ENCODE measurements at regions not wholly inside any gene's neighbourhood (a gene's known extent, or its start where the extent isn't known, plus 50 kb on each side); places are given as distances from the start of the nearest gene placed in this dataset.

DNA sequence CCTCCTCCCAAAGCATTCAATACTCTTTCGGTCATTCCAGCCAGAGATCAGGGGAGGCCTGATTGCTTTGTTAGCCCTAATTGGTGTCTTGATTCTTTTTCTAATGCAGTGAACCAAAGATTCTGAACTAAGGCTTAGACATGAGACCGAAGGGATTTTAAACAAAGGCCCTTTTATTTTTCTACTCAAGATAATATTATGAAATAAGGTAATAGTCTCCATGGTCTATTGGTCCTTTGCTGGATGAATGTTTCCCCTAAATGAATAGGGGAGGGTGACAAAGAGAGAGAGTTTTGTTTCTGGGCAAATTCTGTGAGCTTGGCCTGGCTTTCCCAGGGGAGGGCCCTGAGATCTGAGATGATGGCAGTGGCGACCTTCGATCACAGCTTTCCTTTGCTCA, 449.1 kb downstream of the TYW1 start:
- Histone ChIP-seq H3K79me2 (ENCODE audit: insufficient read depth, low read length) (no peaks in the 10 kb centered on the region), H3K4me1 (ENCODE audit: insufficient read depth, low read length) (no peaks in the 10 kb centered on the region), H3K27ac (ENCODE audit: low read depth, low read length) (no peak overlapping the region), H3K9ac (ENCODE audit: low read length) (no peak overlapping the region), H3K9me3 (ENCODE audit: insufficient read depth, low read depth, low read length) (no peaks in the 10 kb centered on the region), H2AFZ (ENCODE audit: low read depth, low read length) (no peak overlapping the region), H3K36me3 (ENCODE audit: insufficient read depth, low read length) (no peaks in the 10 kb centered on the region), H4K20me1 (ENCODE audit: insufficient read depth, low read length) (no peaks in the 10 kb centered on the region), H3K4me3 (ENCODE audit: insufficient read depth, low read depth, low read length) (no peak overlapping the region), H3K27me3 (ENCODE audit: insufficient read depth, low read length) (no peaks in the 10 kb centered on the region), H3K4me2 (ENCODE audit: low read length) (no peak overlapping the region)
- H3K4me3 Mint-ChIP-seq (ENCODE audit: unreplicated experiment) = no peak overlapping the region
- no peaks in the 10 kb centered on the region for H3K36me3 Mint-ChIP-seq (ENCODE audit: low read depth, unreplicated experiment)
- DNase-seq (ENCODE audit: low read depth) (no peak), FAIRE-seq (no peak)
- H3K9me3 Mint-ChIP-seq (ENCODE audit: unreplicated experiment) = peaks cover 2% of the 10 kb centered on the region
- H3K27ac Mint-ChIP-seq (ENCODE audit: unreplicated experiment) = no peak overlapping the region
- TF ChIP-seq EZH2 (IDR thresholded peaks at IDR 0.05; ENCODE audit: insufficient read depth, low read length) = no peak
- no peak for TF ChIP-seq CTCF (IDR thresholded peaks at IDR 0.05; ENCODE audit: insufficient read depth, low read depth, low read length)
- no peaks in the 10 kb centered on the region for H3K4me1 Mint-ChIP-seq (ENCODE audit: low read depth, unreplicated experiment)
- no peaks in the 10 kb centered on the region for H3K27me3 Mint-ChIP-seq (ENCODE audit: low read depth, unreplicated experiment)

- H3K27ac ChIP-seq (ENCODE audit: low read depth, low read length) = no peak overlapping the region
- Mint-ChIP-seq H3K36me3 (ENCODE audit: low read depth, unreplicated experiment) (no peaks in the 10 kb centered on the region), H3K4me1 (ENCODE audit: low read depth, unreplicated experiment) (no peaks in the 10 kb centered on the region), H3K27ac (ENCODE audit: unreplicated experiment) (no peak overlapping the region), H3K9me3 (ENCODE audit: unreplicated experiment) (peaks cover 4% of the 10 kb centered on the region), H3K4me3 (ENCODE audit: unreplicated experiment) (no peak overlapping the region), H3K27me3 (ENCODE audit: low read depth, unreplicated experiment) (no peaks in the 10 kb centered on the region)
- DNase-seq (ENCODE audit: low read depth) (no peak), FAIRE-seq (no peak)
- H3K9me3 ChIP-seq (ENCODE audit: insufficient read depth, low read depth, low read length) = no peaks in the 10 kb centered on the region
- no peaks in the 10 kb centered on the region for H3K27me3 ChIP-seq (ENCODE audit: insufficient read depth, low read length)
- H4K20me1 ChIP-seq (ENCODE audit: insufficient read depth, low read length) = no peaks in the 10 kb centered on the region
- no peak overlapping the region for H3K9ac ChIP-seq (ENCODE audit: low read length)
- no peaks in the 10 kb centered on the region for H3K79me2 ChIP-seq (ENCODE audit: insufficient read depth, low read length)
- H3K4me1 ChIP-seq (ENCODE audit: insufficient read depth, low read length) = no peaks in the 10 kb centered on the region
- no peak overlapping the region for H3K4me3 ChIP-seq (ENCODE audit: insufficient read depth, low read depth, low read length)
- TF ChIP-seq CTCF (IDR thresholded peaks at IDR 0.05; ENCODE audit: insufficient read depth, low read depth, low read length) = no peak
- no peak for TF ChIP-seq EZH2 (IDR thresholded peaks at IDR 0.05; ENCODE audit: insufficient read depth, low read length)
- no peak overlapping the region for H3K4me2 ChIP-seq (ENCODE audit: low read length)
- H2AFZ ChIP-seq (ENCODE audit: low read depth, low read length) = no peak overlapping the region
- no peaks in the 10 kb centered on the region for H3K36me3 ChIP-seq (ENCODE audit: insufficient read depth, low read length)
Observed at GRCh38 chr7:67447297-67447696, 450.7 kb downstream of the TYW1 start.

DNA sequence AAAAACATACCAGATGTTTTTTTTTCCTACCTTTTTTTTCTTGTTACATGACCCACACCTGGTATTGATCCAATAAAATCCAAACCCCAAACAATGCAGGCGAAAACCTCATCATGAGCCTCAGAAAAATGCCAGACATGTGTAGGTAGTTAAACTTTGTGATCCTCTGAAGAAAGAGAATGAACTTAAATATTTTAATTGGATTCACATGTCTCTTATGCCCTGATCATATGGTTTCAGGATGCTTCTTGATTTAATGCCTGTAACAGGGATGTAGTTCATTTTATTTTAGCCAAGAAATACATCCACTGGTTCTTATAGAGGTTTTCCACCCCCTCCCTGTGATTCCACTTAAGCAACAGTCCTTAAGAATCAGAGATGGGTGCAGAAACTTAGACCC, 451.6 kb downstream of the TYW1 start:
- no peak overlapping the region for H3K27ac Mint-ChIP-seq (ENCODE audit: unreplicated experiment)
- no peak for FAIRE-seq
- peaks cover 4% of the 10 kb centered on the region for H3K9me3 Mint-ChIP-seq (ENCODE audit: unreplicated experiment)
- H3K4me1 Mint-ChIP-seq (ENCODE audit: low read depth, unreplicated experiment) = no peaks in the 10 kb centered on the region
- H3K27ac ChIP-seq (ENCODE audit: low read depth, low read length) = no peak overlapping the region
- no peak overlapping the region for H3K9ac ChIP-seq (ENCODE audit: low read length)
- no peak overlapping the region for H3K4me3 ChIP-seq (ENCODE audit: insufficient read depth, low read depth, low read length)
- H3K9me3 ChIP-seq (ENCODE audit: insufficient read depth, low read depth, low read length) = no peaks in the 10 kb centered on the region
- DNase-seq (ENCODE audit: low read depth) = no peak
- H3K36me3 ChIP-seq (ENCODE audit: insufficient read depth, low read length) = no peaks in the 10 kb centered on the region
- no peaks in the 10 kb centered on the region for H4K20me1 ChIP-seq (ENCODE audit: insufficient read depth, low read length)
- TF ChIP-seq EZH2 (IDR thresholded peaks at IDR 0.05; ENCODE audit: insufficient read depth, low read length) (no peak), CTCF (IDR thresholded peaks at IDR 0.05; ENCODE audit: insufficient read depth, low read depth, low read length) (no peak)
- H2AFZ ChIP-seq (ENCODE audit: low read depth, low read length) = no peak overlapping the region
- no peak overlapping the region for H3K4me3 Mint-ChIP-seq (ENCODE audit: unreplicated experiment)
- H3K79me2 ChIP-seq (ENCODE audit: insufficient read depth, low read length) = no peaks in the 10 kb centered on the region
- H3K4me1 ChIP-seq (ENCODE audit: insufficient read depth, low read length) = no peaks in the 10 kb centered on the region
- H3K27me3 Mint-ChIP-seq (ENCODE audit: low read depth, unreplicated experiment) = no peaks in the 10 kb centered on the region
- H3K36me3 Mint-ChIP-seq (ENCODE audit: low read depth, unreplicated experiment) = no peaks in the 10 kb centered on the region
- no peaks in the 10 kb centered on the region for H3K27me3 ChIP-seq (ENCODE audit: insufficient read depth, low read length)
- H3K4me2 ChIP-seq (ENCODE audit: low read length) = no peak overlapping the region

Data from astrocyte (in vitro differentiated cells and primary cell).